ENCODE measurements at regions not wholly inside any gene's neighbourhood (a gene's known extent, or its start where the extent isn't known, plus 50 kb on each side); places are given as distances from the start of the nearest gene placed in this dataset.

- no peak for DNase-seq (ENCODE audit: low read depth)
- no peak overlapping the region for H3K4me3 ChIP-seq (replicated peaks; ENCODE audit: low read depth, low read length)
- no peak for TF ChIP-seq CTCF (IDR thresholded peaks at IDR 0.05; ENCODE audit: low read length, missing control alignments)
These were observed 110.3 kb upstream of the KIT start for GRCh38 chr4:54547299-54548097.

- no peak for DNase-seq (ENCODE audit: low read depth)
- no peak for TF ChIP-seq CTCF (IDR thresholded peaks at IDR 0.05; ENCODE audit: low read length, missing control alignments)
- H3K4me3 ChIP-seq (replicated peaks; ENCODE audit: low read depth, low read length) = no peak overlapping the region
These were observed 109.6 kb upstream of the KIT start for GRCh38 chr4:54548098-54548620.

- no peak for TF ChIP-seq CTCF (IDR thresholded peaks at IDR 0.05; ENCODE audit: low read length, missing control alignments)
These were observed 108.8 kb upstream of the KIT start for GRCh38 chr4:54548831-54549460.

GRCh38 chr4:54550395-54551171 is 107.2 kb upstream of the KIT start:
- no peak overlapping the region for H3K4me3 ChIP-seq (replicated peaks; ENCODE audit: low read depth, low read length)
- DNase-seq (ENCODE audit: low read depth) = peak; percentile 55
- TF ChIP-seq CTCF (IDR thresholded peaks at IDR 0.05; ENCODE audit: low read length, missing control alignments) = no peak

More at GRCh38 chr4:54548831-54549460, 108.8 kb upstream of the KIT start:
- H3K4me3 ChIP-seq (replicated peaks; ENCODE audit: low read depth, low read length) = no peak overlapping the region
- DNase-seq (ENCODE audit: low read depth) = no peak

GRCh38 chr4:54553001-54553400 is 104.8 kb upstream of the KIT start:
- TF ChIP-seq CTCF (IDR thresholded peaks at IDR 0.05; ENCODE audit: low read length, missing control alignments) = no peak
- H3K4me3 ChIP-seq (replicated peaks; ENCODE audit: low read depth, low read length) = no peak overlapping the region
- no peak for DNase-seq (ENCODE audit: low read depth)

GRCh38 chr4:54554339-54554990 is 103.3 kb upstream of the KIT start:
- TF ChIP-seq CTCF (IDR thresholded peaks at IDR 0.05; ENCODE audit: low read length, missing control alignments) = no peak
- no peak overlapping the region for H3K4me3 ChIP-seq (replicated peaks; ENCODE audit: low read depth, low read length)
- DNase-seq (ENCODE audit: low read depth) = no peak

Data from fibroblast of pulmonary artery (primary cell).